ENCODE measurements at regions not wholly inside any gene's neighbourhood (a gene's known extent, or its start where the extent isn't known, plus 50 kb on each side); places are given as distances from the start of the nearest gene placed in this dataset.
A peak's percentile ranks its signal among the peaks of the same experiment; 100 is the strongest.

DNA sequence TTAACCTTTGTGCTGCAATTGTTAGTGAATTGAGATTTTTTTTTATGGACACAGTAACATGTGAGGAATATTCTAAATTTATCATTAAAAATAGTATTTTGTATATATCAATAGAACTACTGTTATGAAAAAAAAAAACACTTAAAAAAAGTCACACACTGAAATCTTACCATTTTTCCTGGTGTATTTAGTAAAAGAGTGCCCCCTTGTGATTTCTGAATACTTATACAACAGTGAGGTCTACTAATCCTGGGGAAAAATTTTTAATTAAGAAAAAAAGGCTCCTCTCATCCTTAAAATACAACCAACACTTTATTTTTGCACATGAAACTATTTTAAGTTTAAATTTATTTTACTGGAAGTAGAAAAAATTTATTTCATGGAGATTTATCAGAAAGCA lies 56.4 kb upstream of the SPOCK3 start:
- DNase-seq = peak; percentile 36

DNA sequence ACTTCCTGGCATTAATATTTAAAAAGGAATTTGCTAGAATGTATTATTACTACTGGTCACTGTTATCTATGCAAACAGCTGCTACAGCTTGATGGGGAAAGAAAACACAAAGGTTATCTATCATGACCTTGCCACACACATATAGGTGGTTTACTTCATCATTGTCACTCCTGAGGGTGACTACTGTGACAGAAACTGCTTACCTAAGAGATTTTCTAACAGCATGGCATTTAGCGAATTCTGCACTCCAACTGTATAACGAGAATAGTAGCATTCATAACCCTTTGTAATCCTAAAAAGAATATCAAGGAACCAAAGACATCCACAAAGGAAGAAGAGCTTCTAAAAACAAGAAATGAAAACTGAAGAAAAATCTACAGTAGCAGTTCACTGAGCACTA lies 74.6 kb upstream of the SPOCK3 start:
- DNase-seq = no peak

DNA sequence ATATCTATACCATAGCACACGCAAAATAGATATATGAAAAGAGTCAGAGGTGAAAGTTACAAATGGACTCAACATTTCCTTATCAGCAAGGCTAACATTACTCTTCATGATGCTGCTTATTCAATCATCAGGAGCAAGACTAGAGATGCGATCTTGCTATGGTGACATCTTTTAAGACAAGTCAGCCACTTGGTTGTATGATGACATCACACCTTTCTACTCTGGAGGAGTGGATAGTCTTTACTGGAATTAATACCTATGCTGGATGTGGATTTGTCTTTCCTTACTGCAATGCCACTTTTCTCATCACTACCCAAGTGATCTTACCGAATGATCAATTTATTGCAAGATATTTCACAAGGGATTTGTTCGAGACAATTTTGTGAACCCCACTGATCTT lies 87.0 kb upstream of the SPOCK3 start:
- no peak for DNase-seq

DNA sequence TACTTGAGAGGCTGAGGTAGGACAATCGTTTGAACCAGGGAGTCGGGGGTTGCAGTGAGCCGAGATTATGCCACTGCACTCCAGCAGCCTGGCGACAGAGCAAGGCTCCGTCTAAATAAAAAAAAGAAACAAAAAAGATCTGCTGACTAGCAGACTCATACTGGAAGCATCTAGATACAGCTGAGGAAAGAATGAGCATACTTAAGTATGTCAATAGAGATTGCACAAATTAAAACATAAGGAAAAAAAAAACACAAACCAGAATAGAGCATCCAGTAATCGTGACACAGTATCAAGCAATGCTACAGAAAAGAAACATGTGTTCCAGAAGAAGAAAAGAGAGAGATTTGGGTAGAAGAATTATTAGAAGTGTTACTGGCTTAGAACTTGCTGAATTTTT lies 105.5 kb upstream of the SPOCK3 start:
- no peak for DNase-seq

DNA sequence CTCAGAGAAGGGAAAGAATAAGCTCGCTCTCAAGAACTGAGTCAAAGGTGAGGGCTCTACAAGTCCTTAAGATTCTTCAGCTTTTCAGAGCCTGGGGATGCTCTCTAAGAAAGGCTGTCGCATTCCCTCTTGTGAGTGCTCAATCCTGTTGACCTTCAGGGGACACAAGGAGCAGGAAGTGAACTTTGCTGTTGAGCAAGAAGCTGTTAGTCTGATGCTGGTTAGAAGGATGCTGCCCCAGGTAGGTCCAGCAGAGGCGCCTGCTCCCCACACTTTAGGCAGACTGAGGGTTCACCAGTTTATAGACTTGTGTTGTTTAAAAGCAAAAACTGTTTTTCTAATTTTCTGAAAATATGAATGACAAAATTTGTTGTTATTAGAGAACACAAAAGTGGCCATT lies 125.4 kb upstream of the SPOCK3 start:
- no peak for DNase-seq

DNA sequence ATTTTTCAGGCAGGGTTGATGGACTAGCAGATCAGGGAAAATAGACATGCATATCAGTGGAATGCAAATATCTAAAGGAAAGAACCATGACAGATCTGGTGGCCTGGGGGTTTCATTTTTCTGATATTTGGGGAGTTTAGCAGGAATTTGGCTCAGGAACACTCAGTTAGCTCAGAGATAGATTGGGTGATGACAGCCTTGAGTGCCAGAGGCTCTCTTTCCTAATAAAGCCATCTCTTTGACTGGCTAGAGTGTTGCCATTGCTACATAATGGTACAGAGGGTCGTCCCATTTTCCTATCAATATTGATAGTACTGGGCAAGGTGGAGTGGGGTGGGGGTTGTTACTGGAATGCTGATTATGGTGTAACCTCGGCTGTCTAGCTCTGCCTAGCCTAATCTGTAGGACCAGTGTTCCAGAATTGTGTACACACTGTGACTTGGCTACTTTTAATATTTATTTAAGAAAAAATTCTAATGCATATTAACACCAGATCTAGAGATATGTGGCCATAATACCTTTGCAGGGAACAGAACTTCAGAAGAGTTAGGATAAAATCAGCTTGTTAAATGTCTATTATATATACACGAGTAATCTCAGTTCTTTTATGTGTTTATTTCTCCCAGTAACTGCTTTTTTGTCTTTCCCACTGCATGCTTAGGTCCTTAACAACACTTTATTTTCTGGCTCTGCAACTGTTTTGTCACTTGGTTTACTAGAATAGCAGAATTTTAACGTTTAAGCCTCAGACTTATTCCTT lies 145.0 kb upstream of the SPOCK3 start:
- DNase-seq = no peak

DNA sequence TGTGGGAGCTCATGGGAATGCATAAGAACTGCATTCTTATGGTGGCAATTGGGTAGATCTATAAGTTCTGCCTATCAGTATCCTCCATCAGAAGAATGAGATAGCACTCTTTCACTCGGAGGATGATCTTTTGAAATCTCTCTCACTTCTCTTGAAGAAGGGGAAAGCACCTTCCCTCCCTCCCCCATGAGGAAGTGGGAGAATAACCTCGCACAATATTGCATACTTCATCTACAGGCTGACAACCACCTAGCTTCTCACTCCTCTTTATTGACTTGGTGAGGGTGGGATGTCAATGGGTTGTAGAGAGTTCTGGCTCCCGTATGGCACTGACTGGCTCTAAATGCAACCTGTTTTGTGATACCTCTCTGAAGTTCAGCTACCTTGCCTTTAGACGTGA lies 146.7 kb upstream of the SPOCK3 start:
- DNase-seq = no peak

DNA sequence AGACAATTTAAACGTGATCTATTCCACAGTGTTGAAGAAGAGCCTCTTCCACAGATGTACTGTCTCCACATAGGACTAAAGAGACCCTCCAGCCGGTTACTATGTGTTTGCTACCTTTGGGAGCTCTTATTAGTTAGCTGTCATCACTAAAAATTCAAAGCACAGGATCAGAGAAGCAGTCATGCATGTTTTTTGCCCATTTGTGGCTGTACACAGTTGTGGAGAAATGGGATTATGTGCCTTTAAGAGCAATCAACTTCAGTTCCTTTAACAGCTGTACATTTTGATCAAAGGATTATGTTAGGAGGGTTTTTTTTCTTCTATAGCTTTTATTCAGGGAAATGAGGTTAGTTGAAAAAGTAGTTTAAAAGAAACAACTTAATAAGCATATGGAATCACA lies 149.0 kb upstream of the SPOCK3 start:
- no peak for DNase-seq

DNA sequence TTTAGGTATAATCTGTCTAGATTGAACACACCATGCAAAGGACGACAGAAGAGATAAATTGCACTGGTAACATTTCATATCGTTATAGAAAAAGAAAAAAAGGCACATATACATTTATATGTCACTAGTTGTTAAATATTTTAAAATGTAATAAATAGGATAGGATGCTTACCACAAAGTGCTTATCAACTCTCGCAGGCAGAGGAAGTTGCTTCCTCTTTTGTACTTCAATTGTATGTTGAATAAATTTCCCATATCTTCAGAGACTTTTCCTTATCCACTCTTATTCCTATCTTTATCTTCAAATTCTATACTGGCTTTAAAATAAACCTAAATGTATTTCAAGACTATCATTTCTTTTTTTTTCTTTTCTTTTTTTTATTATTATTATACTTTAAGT lies 163.3 kb upstream of the SPOCK3 start:
- no peak for DNase-seq

DNA sequence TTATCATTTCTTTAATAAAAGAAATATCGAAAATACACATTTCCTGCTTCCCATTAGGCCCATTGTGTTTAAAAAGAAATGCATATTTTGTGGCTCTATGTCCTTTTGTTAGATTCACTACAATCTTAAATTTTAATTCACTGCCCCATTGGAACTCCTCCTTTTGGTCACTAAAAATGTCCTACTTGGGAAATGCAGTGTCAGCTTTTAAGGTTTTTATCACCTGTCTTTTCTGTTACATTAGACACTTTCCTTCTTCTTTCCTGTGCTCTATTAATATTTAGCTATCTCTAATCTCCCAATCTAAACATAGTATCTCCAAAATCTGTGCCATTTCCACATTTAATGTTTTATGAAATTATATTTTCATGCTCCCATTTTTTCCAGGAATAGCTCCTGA lies 164.9 kb upstream of the SPOCK3 start:
- DNase-seq = no peak

DNA sequence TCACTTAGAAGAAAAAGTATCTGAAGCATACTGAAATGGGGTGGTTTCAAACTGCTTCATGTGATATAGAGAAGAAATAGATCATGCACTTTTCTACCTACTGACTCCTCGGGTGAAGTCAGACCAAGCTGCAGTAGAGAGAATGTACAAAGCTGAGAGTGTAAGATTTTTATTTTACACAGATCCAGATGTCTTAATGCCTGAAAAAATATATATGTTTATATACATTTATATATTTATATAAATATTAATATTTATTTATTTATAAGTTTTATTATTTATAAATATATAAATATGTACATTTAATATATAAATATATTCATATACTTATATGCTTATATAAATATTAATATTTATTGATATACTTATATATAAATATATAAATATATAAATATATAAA lies 171.9 kb upstream of the SPOCK3 start:
- DNase-seq = no peak

DNA sequence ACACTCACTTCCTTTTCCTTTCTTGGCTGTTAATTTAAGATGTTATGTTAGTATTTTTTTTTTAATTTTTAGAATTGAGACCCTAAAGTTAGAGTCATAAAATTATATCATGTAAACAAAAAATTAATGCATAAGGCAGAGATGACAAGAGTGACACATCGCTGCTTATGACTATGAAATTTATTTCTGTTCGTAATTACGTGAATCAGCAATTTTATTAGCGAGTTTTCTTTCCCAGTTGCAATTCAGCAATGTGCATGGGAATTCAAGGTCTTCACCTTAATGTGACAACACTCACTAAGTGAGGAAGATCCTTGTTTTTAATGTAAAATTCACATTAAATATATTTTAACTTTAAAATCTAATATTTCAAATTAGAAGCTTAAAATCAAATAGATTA lies 181.2 kb upstream of the SPOCK3 start:
- DNase-seq = no peak

DNA sequence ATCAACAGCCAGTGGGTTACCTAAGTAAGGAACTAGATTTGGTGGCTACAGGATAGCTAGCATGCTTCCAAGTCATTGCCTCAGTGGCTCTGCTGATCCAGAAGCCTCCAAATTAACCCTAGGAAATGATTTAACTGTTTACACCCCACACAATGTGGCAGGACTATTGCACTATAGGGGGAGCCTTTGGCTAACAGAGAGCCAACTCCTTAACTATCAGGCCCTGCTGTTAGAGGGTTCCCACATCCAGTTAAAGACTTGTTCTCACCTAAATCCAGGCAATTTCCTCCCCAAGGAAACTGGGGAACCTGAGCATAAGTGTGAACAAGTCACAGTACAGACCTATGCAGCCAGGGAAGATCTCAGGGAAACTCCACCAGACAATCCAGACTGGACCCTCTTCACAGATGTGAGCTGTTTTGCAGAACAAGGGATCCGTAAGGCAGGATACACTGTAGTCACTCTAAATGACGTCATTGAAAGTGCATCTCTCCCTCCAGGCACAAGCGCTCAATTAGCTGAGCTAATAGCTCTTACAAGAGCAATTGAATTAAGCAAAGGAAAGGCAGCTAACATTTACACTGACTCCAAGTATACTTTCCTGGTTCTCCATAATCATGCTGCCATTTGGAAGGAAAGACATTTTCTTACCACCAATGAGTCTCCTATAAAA lies 185.3 kb upstream of the SPOCK3 start:
- no peak for DNase-seq

DNA sequence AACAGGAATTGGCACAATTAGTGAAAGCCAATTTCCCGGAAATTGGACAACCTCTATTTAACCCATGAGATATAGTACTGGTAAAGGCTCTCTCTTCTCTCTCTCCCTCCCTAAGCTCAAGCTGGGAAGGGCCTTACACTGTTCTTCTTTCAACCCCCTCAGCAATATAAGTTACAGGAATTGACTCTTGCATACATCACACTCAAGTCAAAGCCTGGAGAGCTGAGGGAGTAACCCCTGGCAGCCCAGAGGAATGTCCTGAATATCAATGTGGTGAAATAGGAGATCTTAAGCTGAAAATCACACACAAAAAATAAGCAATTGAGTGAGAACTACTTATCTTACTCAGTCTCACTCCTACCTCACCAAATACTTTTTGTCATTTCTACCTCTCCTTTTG lies 186.9 kb upstream of the SPOCK3 start:
- no peak for DNase-seq

DNA sequence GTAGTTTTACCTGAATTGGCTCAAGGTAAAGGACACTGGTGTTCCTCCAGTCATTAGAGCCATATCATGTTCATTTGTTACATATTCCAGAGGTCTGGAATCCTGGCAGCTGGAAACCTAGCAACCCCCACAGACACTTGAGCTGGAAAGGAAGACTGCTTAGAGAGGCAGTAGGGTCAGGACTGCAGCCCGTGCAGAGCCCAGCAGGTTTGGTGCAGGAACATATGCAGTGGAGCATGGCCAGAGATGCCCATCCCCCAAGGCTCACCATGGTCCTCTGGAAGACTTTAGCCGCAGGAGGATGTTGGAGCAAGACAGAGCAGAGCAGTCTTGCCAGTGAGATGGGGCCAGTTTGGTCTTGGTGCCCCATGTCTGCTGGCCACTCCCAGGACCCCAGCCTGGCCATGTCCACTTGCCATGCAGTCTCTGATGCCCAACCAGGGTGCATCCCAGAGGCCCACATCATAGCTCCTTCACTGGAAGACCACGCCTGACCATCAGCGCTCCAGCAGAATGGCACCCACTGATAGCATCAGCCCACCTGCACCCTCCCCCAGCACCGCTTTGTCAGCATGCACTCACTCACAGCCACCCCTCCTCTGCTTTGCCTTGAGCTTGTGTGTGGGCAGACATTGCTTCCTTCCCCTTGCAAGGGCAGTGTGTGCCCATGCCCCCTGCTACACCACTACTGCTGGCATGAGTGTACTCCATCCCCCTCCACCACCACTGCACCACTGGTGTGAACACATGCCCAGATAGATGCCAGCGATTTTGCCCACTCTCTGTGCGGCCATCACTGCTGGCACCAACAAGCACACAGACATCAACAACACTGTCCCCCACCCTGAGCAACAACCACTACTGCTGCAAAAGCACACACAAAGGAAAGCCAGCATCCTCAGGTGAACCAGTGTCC lies 190.3 kb upstream of the SPOCK3 start:
- DNase-seq = no peak

DNA sequence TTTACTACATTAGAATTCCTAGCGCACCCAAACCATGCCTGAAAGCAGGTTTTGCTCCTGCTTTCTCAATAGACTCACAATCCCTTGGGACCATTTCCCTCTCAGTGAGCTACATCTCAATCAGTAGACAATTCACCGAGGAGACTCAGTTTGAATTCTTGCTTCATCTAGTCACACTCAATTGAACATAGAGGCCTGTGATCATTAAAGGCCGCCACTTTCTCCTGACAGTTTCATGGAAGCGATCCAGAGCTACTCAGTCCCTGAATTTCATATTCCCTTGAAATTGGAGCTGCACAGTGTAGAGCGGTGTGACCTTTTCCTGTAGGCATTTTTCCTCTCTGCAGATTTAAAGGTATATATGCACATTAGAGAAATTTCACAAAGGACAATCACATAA lies 193.9 kb upstream of the SPOCK3 start:
- no peak for DNase-seq

DNA sequence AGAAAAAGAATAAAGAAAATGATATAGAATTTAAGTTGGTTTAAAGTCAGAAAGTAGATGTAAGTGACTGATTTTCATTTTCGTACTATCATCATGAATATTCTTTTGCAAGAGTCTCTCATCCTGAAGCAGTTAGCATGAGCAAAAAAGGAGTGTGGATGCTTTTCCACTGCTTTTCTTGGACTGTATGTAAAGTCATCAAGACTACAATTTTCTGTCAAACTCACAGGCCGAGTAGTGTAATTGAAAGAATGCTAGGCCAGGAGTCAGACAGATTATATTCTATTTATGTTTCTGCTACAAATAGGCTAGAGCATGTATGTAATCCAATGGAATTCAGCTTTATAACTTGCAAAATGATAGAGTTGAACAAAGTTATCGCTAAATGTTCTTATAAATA lies 197.1 kb upstream of the SPOCK3 start:
- DNase-seq = no peak

DNA sequence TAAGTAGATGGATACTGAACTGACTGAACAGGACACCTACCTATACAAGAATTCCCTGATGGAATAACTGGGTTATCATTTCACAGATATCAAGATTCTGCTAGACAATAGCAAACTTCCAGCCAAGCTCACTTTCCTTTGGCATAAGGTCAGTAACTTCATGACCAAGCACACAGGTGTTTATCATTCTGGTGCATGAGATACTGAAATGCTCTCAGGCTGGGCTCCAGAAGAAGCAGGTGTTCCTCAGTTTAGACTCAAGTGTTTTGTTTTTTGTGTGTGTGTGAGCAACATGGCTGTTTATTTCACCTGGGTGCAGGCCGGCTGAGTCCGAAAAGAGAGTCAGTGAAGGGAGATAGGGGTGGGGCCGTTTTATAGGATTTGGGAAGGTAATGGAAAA lies 201.5 kb upstream of the SPOCK3 start:
- DNase-seq = no peak

DNA sequence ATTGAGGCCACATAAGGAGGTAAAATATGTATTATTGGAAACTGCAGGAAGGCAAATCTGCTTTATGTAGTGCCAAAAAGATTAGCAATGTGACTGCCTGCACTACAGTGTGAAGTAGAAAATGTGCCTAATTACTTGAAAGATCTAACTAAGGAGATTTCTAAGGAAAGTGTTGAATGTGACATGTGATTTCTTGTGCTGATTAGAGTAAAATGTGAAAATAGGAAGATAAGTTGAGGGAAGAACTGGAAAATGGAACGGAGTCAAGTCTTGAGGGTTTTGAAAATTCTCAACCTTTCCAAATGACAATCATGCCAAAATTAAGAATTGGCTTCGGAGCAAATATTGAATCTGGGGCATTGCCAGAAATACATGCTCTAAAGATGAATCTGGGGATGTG lies 209.5 kb upstream of the SPOCK3 start:
- DNase-seq = no peak

DNA sequence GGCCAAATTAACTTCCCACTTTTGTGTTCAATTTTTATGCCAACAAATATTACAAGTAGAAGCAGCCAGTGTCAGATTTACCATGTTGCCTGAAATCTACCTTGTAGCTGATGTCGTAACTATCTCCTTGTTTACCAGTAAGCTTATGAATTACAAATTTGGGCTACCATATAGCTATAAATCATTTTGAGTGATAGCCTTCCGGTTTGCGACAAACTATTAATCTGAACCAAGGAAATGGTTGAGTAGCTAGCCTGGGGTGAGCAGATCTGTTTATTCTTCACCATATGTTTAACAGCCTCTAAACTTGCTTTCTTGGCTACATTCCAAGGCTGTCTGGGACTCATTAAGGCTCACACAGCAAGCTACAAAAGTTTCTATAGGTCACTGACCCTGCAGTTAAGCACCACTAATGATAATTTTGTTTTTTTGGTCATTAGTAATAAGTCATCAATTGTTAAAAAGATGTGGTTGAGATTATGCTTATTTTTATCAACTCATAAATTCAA lies 218.7 kb upstream of the SPOCK3 start:
- no peak for DNase-seq

DNA sequence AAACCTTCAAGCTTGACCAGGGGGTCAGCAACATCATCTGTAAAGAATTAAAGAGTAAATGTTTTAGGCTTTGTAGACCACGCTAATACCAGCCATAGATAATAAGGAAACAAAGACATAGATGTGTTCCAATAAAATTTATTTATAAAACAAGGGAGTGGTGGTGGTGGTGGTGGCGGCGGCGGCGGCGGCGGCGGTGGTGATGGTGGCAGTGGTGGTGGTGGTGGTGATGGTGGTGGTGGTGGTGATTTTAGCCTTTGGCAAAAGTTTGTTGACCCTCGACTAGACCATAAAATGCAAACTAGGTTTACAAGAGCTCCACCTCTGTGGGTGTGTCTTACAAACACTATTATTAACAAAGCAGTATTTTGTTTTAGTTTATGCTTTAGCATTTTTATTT lies 222.3 kb upstream of the SPOCK3 start:
- no peak for DNase-seq

DNA sequence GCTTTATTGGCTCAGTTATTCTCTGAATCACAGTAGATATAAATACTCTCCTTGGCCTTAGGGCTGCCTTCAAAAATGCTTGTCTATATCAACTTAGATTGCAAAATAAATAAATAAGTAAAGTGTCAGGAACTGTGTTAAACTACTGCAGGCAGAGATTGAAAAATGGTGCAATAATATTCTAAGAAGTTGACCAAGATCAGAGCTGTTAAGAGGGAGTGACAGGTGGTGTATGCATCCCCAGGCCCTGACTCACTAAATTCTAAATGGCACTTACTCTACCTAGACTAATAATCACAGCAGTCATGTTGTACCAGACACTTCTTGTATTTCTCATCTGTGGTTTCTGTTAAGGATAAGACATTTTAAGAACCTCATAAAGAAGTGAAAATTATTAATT lies 235.1 kb upstream of the SPOCK3 start:
- DNase-seq = no peak

DNA sequence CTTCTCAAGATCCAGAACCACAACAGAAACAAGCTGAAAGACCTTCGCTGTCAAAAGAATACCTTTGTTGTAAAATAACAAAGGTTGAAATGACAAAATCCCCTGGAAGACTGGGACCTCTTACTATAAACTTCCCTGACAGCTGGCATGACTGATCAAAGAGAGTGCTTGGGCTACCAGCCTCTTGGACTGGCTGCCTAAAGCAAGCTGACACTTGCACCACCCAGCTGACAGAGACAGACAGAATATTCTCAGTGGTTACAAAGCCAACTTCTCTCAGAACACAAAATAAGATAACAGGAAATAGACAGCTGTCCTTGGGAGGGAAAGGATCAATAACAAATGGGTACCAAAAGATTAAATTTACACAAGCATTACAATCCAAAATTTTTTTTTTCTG lies 241.7 kb upstream of the SPOCK3 start:
- no peak for DNase-seq

DNA sequence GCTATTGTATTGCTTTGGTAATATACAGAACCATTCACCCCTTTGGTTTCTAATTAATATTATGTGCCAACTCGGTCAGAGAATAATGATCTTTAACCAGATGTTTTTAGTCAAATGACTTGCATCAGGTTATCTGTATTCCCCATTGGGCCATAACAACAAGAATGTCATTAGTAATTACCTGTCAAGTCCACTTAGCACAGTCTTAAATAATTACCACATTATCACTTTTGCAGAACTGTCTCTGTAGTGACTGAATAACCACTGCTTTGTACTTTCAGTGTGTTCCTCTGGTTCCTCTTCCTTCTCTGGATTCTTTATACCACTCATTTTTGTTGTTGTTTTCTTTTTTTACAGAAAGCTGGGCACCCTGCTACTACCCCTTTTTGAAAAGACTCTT lies 257.7 kb upstream of the SPOCK3 start:
- no peak for DNase-seq
